ENCODE measurements at regions not wholly inside any gene's neighbourhood (a gene's known extent, or its start where the extent isn't known, plus 50 kb on each side); places are given as distances from the start of the nearest gene placed in this dataset.

GRCh38 chr4:166391501-166391900 is 518.5 kb downstream of the TLL1 start:
- TF ChIP-seq CTCF (IDR thresholded peaks at IDR 0.05; ENCODE audit: low read depth, low read length), result no peak
- H3K36me3 ChIP-seq, result no peaks in the 10 kb centered on the region
- H3K27me3 ChIP-seq, result no peaks in the 10 kb centered on the region
- no peak overlapping the region for H3K4me3 ChIP-seq (ENCODE audit: low read depth, low read length)
- H3K9me3 ChIP-seq, result no peaks in the 10 kb centered on the region
- no peaks in the 10 kb centered on the region for H3K4me1 ChIP-seq
- DNase-seq, result no peak

- no peak for DNase-seq
- TF ChIP-seq CTCF (IDR thresholded peaks at IDR 0.05; ENCODE audit: low read depth, low read length), result no peak
- Histone ChIP-seq H3K9me3 (no peaks in the 10 kb centered on the region), H3K4me3 (ENCODE audit: low read depth, low read length) (no peak overlapping the region), H3K4me1 (no peaks in the 10 kb centered on the region), H3K27me3 (no peaks in the 10 kb centered on the region), H3K36me3 (no peaks in the 10 kb centered on the region)
These were observed 526.0 kb downstream of the TLL1 start for GRCh38 chr4:166399021-166399420.

DNA sequence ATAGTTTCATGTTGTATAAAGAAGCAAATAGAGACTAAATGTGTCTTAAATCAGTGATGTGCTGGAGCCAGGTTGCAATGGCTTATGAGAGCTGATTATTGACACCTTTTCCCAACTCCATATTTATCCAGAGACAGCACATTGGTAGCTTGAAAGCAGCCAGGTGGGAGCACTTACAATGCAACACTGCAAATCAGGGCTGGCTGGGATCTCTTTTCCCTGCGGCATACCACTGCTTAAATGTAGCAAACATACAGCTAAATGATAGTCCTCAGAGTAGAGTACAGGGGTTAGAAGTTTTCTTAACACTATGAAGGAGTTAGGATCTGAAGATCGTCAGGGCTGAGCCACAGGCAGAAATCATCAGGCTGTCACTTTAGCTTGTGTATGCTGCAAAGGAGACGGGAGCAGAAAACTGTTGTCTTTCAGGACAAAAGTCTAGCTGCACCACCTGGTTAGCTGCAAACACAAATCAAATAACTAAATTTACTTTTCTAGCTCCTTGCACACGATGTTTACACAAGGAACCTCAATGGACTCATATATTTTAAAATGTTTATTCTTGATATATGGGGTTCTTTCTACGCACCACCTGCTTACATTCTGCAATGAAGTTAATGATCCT is 527.3 kb downstream of the TLL1 start:
- no peaks in the 10 kb centered on the region for H3K4me1 ChIP-seq
- DNase-seq, result no peak
- no peaks in the 10 kb centered on the region for H3K9me3 ChIP-seq
- no peak overlapping the region for H3K4me3 ChIP-seq (ENCODE audit: low read depth, low read length)
- H3K36me3 ChIP-seq, result no peaks in the 10 kb centered on the region
- H3K27me3 ChIP-seq, result no peaks in the 10 kb centered on the region
- TF ChIP-seq CTCF (IDR thresholded peaks at IDR 0.05; ENCODE audit: low read depth, low read length), result no peak

DNA sequence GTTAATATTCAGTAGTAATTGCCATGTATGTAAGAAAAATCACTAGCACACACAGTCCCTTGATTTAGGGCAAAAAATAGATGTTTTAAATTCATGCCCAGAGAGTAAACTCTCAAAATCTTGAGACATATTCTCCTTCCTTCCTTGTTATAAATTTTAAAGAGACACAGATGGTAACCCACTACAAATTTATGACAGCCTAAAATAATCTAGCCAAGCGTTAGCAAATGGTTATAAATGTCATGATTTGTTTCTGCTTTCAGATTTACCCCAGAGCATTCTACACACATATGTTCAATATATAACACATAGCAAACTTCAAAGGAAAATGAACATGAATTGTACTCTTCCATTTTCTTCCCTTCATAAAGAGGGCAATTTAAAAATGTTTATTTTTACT is 540.3 kb downstream of the TLL1 start:
- no peak for TF ChIP-seq CTCF (IDR thresholded peaks at IDR 0.05; ENCODE audit: low read depth, low read length)
- no peaks in the 10 kb centered on the region for H3K9me3 ChIP-seq
- no peaks in the 10 kb centered on the region for H3K36me3 ChIP-seq
- DNase-seq, result no peak
- H3K4me1 ChIP-seq, result no peaks in the 10 kb centered on the region
- no peaks in the 10 kb centered on the region for H3K27me3 ChIP-seq
- no peak overlapping the region for H3K4me3 ChIP-seq (ENCODE audit: low read depth, low read length)

DNA sequence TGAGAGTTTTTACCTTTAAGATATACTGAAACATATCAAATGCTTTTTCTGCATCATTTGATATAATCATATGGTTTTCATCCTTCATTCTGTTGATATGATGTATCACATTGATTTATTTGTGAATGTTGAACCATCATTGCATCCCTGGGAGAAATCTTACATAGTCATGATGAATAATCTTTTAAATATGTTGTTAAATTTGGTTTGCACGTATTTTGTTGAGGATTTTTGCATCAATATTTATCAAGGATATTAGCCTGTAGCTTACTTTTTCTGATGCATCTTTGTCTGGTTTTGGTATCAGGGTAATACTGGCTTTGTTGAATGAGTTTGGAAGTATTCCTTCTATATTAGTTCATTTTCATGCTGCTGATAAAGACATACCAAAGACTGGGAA is 541.4 kb downstream of the TLL1 start:
- Histone ChIP-seq H3K4me3 (ENCODE audit: low read depth, low read length) (no peak overlapping the region), H3K27me3 (no peaks in the 10 kb centered on the region), H3K4me1 (no peaks in the 10 kb centered on the region), H3K36me3 (no peaks in the 10 kb centered on the region), H3K9me3 (no peaks in the 10 kb centered on the region)
- no peak for DNase-seq
- TF ChIP-seq CTCF (IDR thresholded peaks at IDR 0.05; ENCODE audit: low read depth, low read length), result no peak

DNA sequence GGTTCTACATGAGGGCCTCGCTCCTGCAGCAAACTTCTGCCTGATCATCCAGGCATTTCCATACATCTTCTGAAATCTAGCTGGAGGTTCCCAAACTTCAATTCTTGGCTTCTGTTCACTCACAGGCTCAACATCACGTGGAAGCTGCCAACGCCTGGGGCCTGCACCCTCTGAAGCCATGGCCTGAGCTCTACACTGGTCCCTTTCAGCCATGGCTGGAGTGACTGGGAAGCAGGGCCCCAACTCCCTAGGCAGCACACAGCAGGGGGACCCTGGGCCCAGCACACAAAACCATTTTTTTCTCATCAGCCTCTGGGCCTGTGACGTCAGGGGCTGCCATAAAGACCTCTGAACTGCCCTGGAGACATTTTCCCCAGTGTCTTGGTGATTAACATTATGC is 542.7 kb downstream of the TLL1 start:
- no peak for TF ChIP-seq CTCF (IDR thresholded peaks at IDR 0.05; ENCODE audit: low read depth, low read length)
- H3K27me3 ChIP-seq, result no peaks in the 10 kb centered on the region
- no peaks in the 10 kb centered on the region for H3K36me3 ChIP-seq
- no peak overlapping the region for H3K4me3 ChIP-seq (ENCODE audit: low read depth, low read length)
- H3K4me1 ChIP-seq, result no peaks in the 10 kb centered on the region
- no peak for DNase-seq
- no peaks in the 10 kb centered on the region for H3K9me3 ChIP-seq

All from BE2C (cell line).